KOPT-K1 (cell line): ENCODE measurements at regions not wholly inside any gene's neighbourhood (a gene's known extent, or its start where the extent isn't known, plus 50 kb on each side); places are given as distances from the start of the nearest gene placed in this dataset.
"Not testable (repeated sequence)": the region's sequence is repeated elsewhere in the genome, so short reads cannot be mapped to it uniquely, and the experiment has no call there.

Source experiments
- H3K27ac ChIP-seq: fragments of 200-600 bp; sonication (generic); 2 replicates; pipeline ENCODE4 v1.5.1; 2016; ENCODE audit warnings: antibody characterized with exemption, mild to moderate bottlenecking, low read depth, low read length; ENCODE audit not compliant: poor library complexity, severe bottlenecking
- H3K36me3 ChIP-seq: fragments of 200-600 bp; sonication (generic); 2 replicates; pipeline ENCODE4 v1.5.1; 2017; ENCODE audit warnings: antibody characterized with exemption, mild to moderate bottlenecking, low read length, moderate library complexity; ENCODE audit not compliant: insufficient read depth
- H3K9me3 ChIP-seq: fragments of 200-600 bp; sonication (generic); 2 replicates; pipeline ENCODE4 v1.5.1; 2017; ENCODE audit warnings: antibody characterized with exemption, low read length, mild to moderate bottlenecking; ENCODE audit not compliant: insufficient read depth, poor library complexity, severe bottlenecking

- Histone ChIP-seq H3K9me3 (no peaks in the 10 kb centered on the region), H3K27ac (no peak overlapping the region), H3K36me3 (no peaks in the 10 kb centered on the region)
Measured at GRCh38 chr2:144015036-144015435, 504.9 kb downstream of the ZEB2 start.

DNA sequence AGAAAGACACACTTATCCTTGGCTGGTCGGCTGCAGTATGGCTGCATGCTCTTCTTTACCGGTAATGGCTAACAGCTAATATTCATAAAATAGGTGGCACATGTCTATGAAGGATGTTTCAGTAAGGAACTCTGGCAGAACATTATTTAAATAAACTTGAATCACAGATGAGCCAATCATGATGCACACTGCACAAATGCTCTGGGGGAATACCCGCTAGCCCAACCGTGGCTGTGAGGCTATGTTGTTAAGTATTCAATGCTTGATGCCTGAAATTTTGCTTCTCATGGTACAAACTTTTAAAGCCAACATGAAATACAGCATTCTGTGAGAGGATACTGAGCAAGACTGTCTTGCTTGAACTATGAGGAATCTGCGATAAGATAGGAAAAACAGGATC is 505.8 kb downstream of the ZEB2 start:
- H3K36me3 ChIP-seq, result no peaks in the 10 kb centered on the region

GRCh38 chr2:144012304-144012703 is 507.6 kb downstream of the ZEB2 start:
- Histone ChIP-seq H3K36me3 (no peaks in the 10 kb centered on the region), H3K9me3 (no peaks in the 10 kb centered on the region), H3K27ac (no peak overlapping the region)

More for the DNA sequence above, 505.8 kb downstream of the ZEB2 start:
- Histone ChIP-seq H3K9me3 (no peaks in the 10 kb centered on the region), H3K27ac (no peak overlapping the region)

GRCh38 chr2:144011553-144011952 is 508.4 kb downstream of the ZEB2 start:
- no peak overlapping the region for H3K27ac ChIP-seq
- H3K9me3 ChIP-seq, result no peaks in the 10 kb centered on the region
- no peaks in the 10 kb centered on the region for H3K36me3 ChIP-seq

- Histone ChIP-seq H3K27ac (no peak overlapping the region), H3K9me3 (no peaks in the 10 kb centered on the region), H3K36me3 (no peaks in the 10 kb centered on the region)
Measured at GRCh38 chr2:144011098-144011497, 508.8 kb downstream of the ZEB2 start.

DNA sequence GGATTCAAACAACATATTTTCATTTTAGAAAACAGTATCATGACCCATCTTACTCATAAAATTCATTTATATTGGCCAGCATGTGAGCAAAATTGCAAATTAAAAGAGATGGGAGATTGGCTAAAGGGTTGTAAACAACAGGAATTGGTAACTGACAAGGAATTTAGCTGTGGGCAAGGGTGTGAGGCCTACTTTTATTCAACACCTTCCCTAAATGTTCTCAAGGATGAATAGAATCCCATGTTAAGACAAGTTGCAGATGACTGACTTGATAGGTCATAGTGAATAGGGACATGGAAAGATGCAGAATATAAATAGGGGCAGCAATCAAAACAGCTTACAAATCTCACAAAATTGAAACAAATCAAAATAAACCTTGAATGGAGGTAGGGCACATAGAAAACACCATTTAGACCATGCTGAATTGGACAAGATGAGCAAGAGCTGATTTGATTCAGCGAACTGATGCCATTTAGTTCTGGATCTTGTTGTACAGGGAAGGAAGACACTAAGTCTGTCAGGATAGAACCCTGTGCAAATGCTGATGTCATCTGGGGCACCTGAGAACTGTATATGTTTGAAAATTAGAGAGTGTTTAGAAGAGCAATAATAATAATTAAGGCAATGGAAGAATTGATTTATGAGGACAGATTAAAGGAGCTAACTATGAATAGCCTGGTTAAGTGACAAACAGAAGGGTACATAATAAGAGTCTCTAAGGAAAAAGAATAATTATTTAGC is 509.7 kb downstream of the ZEB2 start:
- Histone ChIP-seq H3K9me3 (no peaks in the 10 kb centered on the region), H3K27ac (no peak overlapping the region), H3K36me3 (no peaks in the 10 kb centered on the region)

- H3K27ac ChIP-seq, result no peak overlapping the region
- no peaks in the 10 kb centered on the region for H3K36me3 ChIP-seq
- H3K9me3 ChIP-seq, result no peaks in the 10 kb centered on the region
Measured at GRCh38 chr2:144006139-144006538, 513.8 kb downstream of the ZEB2 start.

DNA sequence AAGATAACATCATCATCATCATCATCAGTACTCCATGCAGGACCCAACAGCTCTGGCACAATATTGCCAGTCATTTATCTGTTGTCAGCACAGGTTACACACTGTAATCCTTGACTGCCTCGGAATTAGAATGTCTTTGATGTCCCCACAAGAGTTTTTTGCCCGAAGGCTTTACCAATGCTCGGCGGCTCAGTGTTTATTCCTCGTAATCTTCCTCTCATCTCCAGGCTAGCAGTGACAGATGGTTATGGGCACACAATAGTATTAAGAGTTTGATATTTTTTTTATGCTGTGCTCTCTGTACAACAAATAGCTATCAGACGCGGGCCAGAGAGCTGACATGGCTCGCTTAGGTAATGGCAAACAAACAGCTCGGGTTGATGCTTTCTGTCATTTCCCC is 515.2 kb downstream of the ZEB2 start:
- H3K27ac ChIP-seq, result no peak overlapping the region
- no peaks in the 10 kb centered on the region for H3K9me3 ChIP-seq
- no peaks in the 10 kb centered on the region for H3K36me3 ChIP-seq

- no peak overlapping the region for H3K27ac ChIP-seq
- no peaks in the 10 kb centered on the region for H3K9me3 ChIP-seq
- no peaks in the 10 kb centered on the region for H3K36me3 ChIP-seq
Measured at GRCh38 chr2:144003460-144004075, 516.4 kb downstream of the ZEB2 start.

DNA sequence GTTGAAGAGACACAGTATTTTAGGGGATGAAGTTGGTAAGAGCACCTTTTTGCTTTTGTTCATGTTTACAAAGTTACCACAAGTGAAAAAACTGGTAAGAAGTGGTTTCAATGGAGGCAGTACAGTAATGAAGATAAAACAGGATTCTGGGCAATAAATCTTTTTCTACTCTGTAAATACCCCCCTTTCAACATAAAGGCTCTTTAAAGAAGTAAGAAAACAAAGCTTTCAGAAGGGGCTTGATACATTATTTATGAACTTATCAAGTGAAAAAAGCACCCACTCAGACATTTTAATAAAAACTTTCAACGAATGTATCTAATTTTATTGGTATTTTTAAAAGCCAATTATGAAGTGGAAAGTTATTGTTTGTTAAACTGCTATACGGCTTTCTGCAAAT is 522.9 kb downstream of the ZEB2 start:
- Histone ChIP-seq H3K36me3 (no peaks in the 10 kb centered on the region), H3K27ac (no peak overlapping the region), H3K9me3 (no peaks in the 10 kb centered on the region)

- Histone ChIP-seq H3K9me3 (peaks cover 7% of the 10 kb centered on the region), H3K27ac (no peak overlapping the region), H3K36me3 (no peaks in the 10 kb centered on the region)
Measured at GRCh38 chr2:143994961-143995360, 525.0 kb downstream of the ZEB2 start.

DNA sequence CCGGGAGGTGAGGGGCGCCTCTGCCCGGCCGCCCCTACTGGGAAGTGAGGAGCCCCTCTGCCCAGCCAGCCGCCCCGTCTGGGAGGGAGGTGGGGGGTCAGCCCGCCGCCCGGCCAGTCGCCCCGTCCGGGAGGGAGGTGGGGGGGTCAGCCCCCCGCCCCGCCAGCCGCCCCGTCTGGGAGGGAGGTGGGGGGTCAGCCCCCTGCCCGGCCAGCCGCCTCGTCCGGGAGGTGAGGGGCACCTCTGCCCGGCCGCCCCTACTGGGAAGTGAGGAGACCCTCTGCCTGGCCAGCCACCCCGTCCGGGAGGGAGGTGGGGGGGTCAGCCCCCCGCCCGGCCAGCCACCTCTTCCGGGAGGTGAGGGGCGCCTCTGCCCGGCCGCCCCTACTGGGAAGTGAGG is 528.3 kb downstream of the ZEB2 start:
- H3K27ac ChIP-seq, H3K36me3 ChIP-seq, H3K9me3 ChIP-seq: not testable (repeated sequence)

GRCh38 chr2:143988082-143988481 is 531.8 kb downstream of the ZEB2 start:
- Histone ChIP-seq H3K36me3 (no peaks in the 10 kb centered on the region), H3K27ac (no peak overlapping the region), H3K9me3 (peaks cover 7% of the 10 kb centered on the region)

GRCh38 chr2:143981428-143981827 is 538.5 kb downstream of the ZEB2 start:
- Histone ChIP-seq H3K36me3 (no peaks in the 10 kb centered on the region), H3K27ac (no peak overlapping the region), H3K9me3 (no peaks in the 10 kb centered on the region)

GRCh38 chr2:143977356-143977755 is 542.6 kb downstream of the ZEB2 start:
- H3K27ac ChIP-seq, result no peak overlapping the region
- H3K36me3 ChIP-seq, result no peaks in the 10 kb centered on the region
- H3K9me3 ChIP-seq, result no peaks in the 10 kb centered on the region

GRCh38 chr2:143975216-143975615 is 544.7 kb downstream of the ZEB2 start:
- no peak overlapping the region for H3K27ac ChIP-seq
- no peaks in the 10 kb centered on the region for H3K36me3 ChIP-seq
- H3K9me3 ChIP-seq, result no peaks in the 10 kb centered on the region
